ENCODE measurements at regions not wholly inside any gene's neighbourhood (a gene's known extent, or its start where the extent isn't known, plus 50 kb on each side); places are given as distances from the start of the nearest gene placed in this dataset.
"Not testable (repeated sequence)": the region's sequence is repeated elsewhere in the genome, so short reads cannot be mapped to it uniquely, and the experiment has no call there.

- no peak overlapping the region for H3K4me3 ChIP-seq (ENCODE audit: low read depth, low read length)
- no peak for TF ChIP-seq CTCF (IDR thresholded peaks at IDR 0.05; ENCODE audit: borderline replicate concordance, insufficient read depth, low read depth, low read length)
These were observed 75.2 kb upstream of the SCAF11 start for GRCh38 chr12:46065412-46066166.

- no peak for TF ChIP-seq CTCF (IDR thresholded peaks at IDR 0.05; ENCODE audit: borderline replicate concordance, insufficient read depth, low read depth, low read length)
- H3K4me3 ChIP-seq (ENCODE audit: low read depth, low read length), result no peak overlapping the region
These were observed 74.2 kb upstream of the SCAF11 start for GRCh38 chr12:46064548-46064947.

GRCh38 chr12:46058697-46059096 is 68.3 kb upstream of the SCAF11 start:
- H3K4me3 ChIP-seq (ENCODE audit: low read depth, low read length), result not testable (repeated sequence)

- no peak overlapping the region for H3K4me3 ChIP-seq (ENCODE audit: low read depth, low read length)
- no peak for TF ChIP-seq CTCF (IDR thresholded peaks at IDR 0.05; ENCODE audit: borderline replicate concordance, insufficient read depth, low read depth, low read length)
These were observed 60.4 kb upstream of the SCAF11 start for GRCh38 chr12:46050805-46051204.

GRCh38 chr12:46049665-46050064 is 59.3 kb upstream of the SCAF11 start:
- TF ChIP-seq CTCF (IDR thresholded peaks at IDR 0.05; ENCODE audit: borderline replicate concordance, insufficient read depth, low read depth, low read length), result no peak

GRCh38 chr12:46046436-46046835 is 56.1 kb upstream of the SCAF11 start:
- TF ChIP-seq CTCF (IDR thresholded peaks at IDR 0.05; ENCODE audit: borderline replicate concordance, insufficient read depth, low read depth, low read length), result no peak
- H3K4me3 ChIP-seq (ENCODE audit: low read depth, low read length), result no peak overlapping the region

More at GRCh38 chr12:46049665-46050064, 59.3 kb upstream of the SCAF11 start:
- no peak overlapping the region for H3K4me3 ChIP-seq (ENCODE audit: low read depth, low read length)

GRCh38 chr12:46043972-46044520 is 53.7 kb upstream of the SCAF11 start:
- no peak for TF ChIP-seq CTCF (IDR thresholded peaks at IDR 0.05; ENCODE audit: borderline replicate concordance, insufficient read depth, low read depth, low read length)
- H3K4me3 ChIP-seq (ENCODE audit: low read depth, low read length), result no peak overlapping the region

All from GM12875 (cell line).